ENCODE measurements at regions not wholly inside any gene's neighbourhood (a gene's known extent, or its start where the extent isn't known, plus 50 kb on each side); places are given as distances from the start of the nearest gene placed in this dataset.
"Not testable (repeated sequence)": the region's sequence is repeated elsewhere in the genome, so short reads cannot be mapped to it uniquely, and the experiment has no call there.

DNA sequence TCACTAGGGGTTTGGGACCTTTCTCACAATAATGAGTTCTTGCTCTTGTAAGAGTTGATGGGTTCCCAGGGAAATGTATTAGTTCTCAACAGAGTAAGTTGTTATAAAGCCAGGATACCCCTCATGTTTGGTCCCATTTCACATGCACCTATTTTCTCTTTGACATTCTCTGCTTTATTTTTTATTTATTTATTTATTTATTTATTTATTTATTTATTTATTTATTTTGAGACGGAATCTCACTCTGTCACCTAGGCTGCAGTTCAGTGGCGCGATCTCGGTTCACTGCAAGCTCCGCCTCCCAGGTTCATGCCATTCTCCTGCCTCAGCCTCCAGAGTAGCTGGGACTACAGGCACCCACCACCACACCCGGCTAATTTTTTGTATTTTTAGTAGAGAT lies 52.2 kb downstream of the ACTRT1 start:
- H3K4me1 ChIP-seq (ENCODE audit: insufficient read depth); DNase-seq (ENCODE audit: low spot score); H3K27ac Mint-ChIP-seq; H3K9me2 ChIP-seq (ENCODE audit: insufficient read depth); H3K27ac ChIP-seq (ENCODE audit: low read depth); H3K4me1 Mint-ChIP-seq; H3K27me3 ChIP-seq (ENCODE audit: insufficient read depth); H3K36me3 Mint-ChIP-seq (ENCODE audit: low read depth); H3K4me2 ChIP-seq; H3K79me2 ChIP-seq (replicated peaks; ENCODE audit: insufficient read depth); H3F3A ChIP-seq (replicated peaks; ENCODE audit: low read depth); H3K27me3 Mint-ChIP-seq (ENCODE audit: insufficient read depth, low read depth, poor library complexity); H3K4me3 ChIP-seq; H3K4me3 Mint-ChIP-seq; H3K36me3 ChIP-seq (ENCODE audit: insufficient read depth); H2AFZ ChIP-seq; H4K20me1 ChIP-seq (replicated peaks; ENCODE audit: insufficient read depth); ATAC-seq; H3K9me3 Mint-ChIP-seq: not testable (repeated sequence)

GRCh38 chrX:127963696-127964095 lies 88.5 kb downstream of the ACTRT1 start:
- H3K27me3 Mint-ChIP-seq (ENCODE audit: insufficient read depth, low read depth, poor library complexity) = peaks cover 2% of the 10 kb centered on the region
- DNase-seq (ENCODE audit: low spot score) = no peak
- TF ChIP-seq ZNF114 (CRISPR knock-in tag; IDR thresholded peaks at IDR 0.05) (no peak), NANOG (IDR thresholded peaks at IDR 0.05; ENCODE audit: borderline replicate concordance) (no peak), JUNB (IDR thresholded peaks at IDR 0.05; ENCODE audit: unreplicated experiment) (no peak), CTCF (conservative IDR thresholded peaks at IDR 0.05; ENCODE audit: low read depth in 2 of 2) (no peak), CREB1 (CRISPR knock-in tag; IDR thresholded peaks at IDR 0.05; ENCODE audit: low read depth) (no peak)
- TF ChIP-seq, protein P1, sequence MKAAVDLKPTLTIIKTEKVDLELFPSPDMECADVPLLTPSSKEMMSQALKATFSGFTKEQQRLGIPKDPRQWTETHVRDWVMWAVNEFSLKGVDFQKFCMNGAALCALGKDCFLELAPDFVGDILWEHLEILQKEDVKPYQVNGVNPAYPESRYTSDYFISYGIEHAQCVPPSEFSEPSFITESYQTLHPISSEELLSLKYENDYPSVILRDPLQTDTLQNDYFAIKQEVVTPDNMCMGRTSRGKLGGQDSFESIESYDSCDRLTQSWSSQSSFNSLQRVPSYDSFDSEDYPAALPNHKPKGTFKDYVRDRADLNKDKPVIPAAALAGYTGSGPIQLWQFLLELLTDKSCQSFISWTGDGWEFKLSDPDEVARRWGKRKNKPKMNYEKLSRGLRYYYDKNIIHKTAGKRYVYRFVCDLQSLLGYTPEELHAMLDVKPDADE (IDR thresholded peaks at IDR 0.05) = no peak
- no peak overlapping the region for H2AFZ ChIP-seq
- H3K27ac ChIP-seq (ENCODE audit: low read depth) = no peak overlapping the region
- no peaks in the 10 kb centered on the region for H3K79me2 ChIP-seq (replicated peaks; ENCODE audit: insufficient read depth)
- no peak overlapping the region for H3K4me3 ChIP-seq
- no peak overlapping the region for H3K4me3 Mint-ChIP-seq
- H3K9me3 Mint-ChIP-seq = peaks cover 18% of the 10 kb centered on the region; the same call in 2 of the 3 replicates
- H3K36me3 Mint-ChIP-seq (ENCODE audit: low read depth) = peaks cover 8% of the 10 kb centered on the region
- H3K4me1 Mint-ChIP-seq = no peaks in the 10 kb centered on the region
- H3K27ac Mint-ChIP-seq = no peak overlapping the region
- no peaks in the 10 kb centered on the region for H3K4me1 ChIP-seq (ENCODE audit: insufficient read depth)
- H3K9me2 ChIP-seq (ENCODE audit: insufficient read depth) = no peaks in the 10 kb centered on the region
- H4K20me1 ChIP-seq (replicated peaks; ENCODE audit: insufficient read depth) = no peaks in the 10 kb centered on the region
- ATAC-seq = no peak
- no peaks in the 10 kb centered on the region for H3F3A ChIP-seq (replicated peaks; ENCODE audit: low read depth)
- no peaks in the 10 kb centered on the region for H3K36me3 ChIP-seq (ENCODE audit: insufficient read depth)
- H3K27me3 ChIP-seq (ENCODE audit: insufficient read depth) = no peaks in the 10 kb centered on the region
- H3K4me2 ChIP-seq = no peak overlapping the region

GRCh38 chrX:127947450-127947849 lies 104.8 kb downstream of the ACTRT1 start:
- Histone ChIP-seq H3K27me3 (ENCODE audit: insufficient read depth) (no peaks in the 10 kb centered on the region), H3K4me1 (ENCODE audit: insufficient read depth) (no peaks in the 10 kb centered on the region; the same call in 1 of the 2 replicates), H3F3A (replicated peaks; ENCODE audit: low read depth) (no peaks in the 10 kb centered on the region), H3K36me3 (ENCODE audit: insufficient read depth) (no peaks in the 10 kb centered on the region), H2AFZ (no peak overlapping the region), H4K20me1 (replicated peaks; ENCODE audit: insufficient read depth) (no peaks in the 10 kb centered on the region), H3K4me3 (no peak overlapping the region), H3K27ac (ENCODE audit: low read depth) (no peak overlapping the region), H3K4me2 (no peak overlapping the region), H3K79me2 (replicated peaks; ENCODE audit: insufficient read depth) (no peaks in the 10 kb centered on the region), H3K9me2 (ENCODE audit: insufficient read depth) (no peaks in the 10 kb centered on the region)
- H3K27ac Mint-ChIP-seq = no peak overlapping the region
- DNase-seq (ENCODE audit: low spot score) (no peak), ATAC-seq (no peak)
- H3K4me3 Mint-ChIP-seq = no peak overlapping the region
- no peaks in the 10 kb centered on the region for H3K27me3 Mint-ChIP-seq (ENCODE audit: insufficient read depth, low read depth, poor library complexity)
- no peaks in the 10 kb centered on the region for H3K9me3 Mint-ChIP-seq
- H3K36me3 Mint-ChIP-seq (ENCODE audit: low read depth) = no peaks in the 10 kb centered on the region
- H3K4me1 Mint-ChIP-seq = peaks cover 13% of the 10 kb centered on the region
- TF ChIP-seq STAT1 (IDR thresholded peaks at IDR 0.05; ENCODE audit: unreplicated experiment) (no peak), POLR2AphosphoS5 (IDR thresholded peaks at IDR 0.05; ENCODE audit: low read depth) (no peak), EZH2phosphoT487 (IDR thresholded peaks at IDR 0.05; ENCODE audit: unreplicated experiment) (no peak), REST (IDR thresholded peaks at IDR 0.05; ENCODE audit: unreplicated experiment) (no peak), NANOG (IDR thresholded peaks at IDR 0.05; ENCODE audit: borderline replicate concordance) (no peak), EZH2 (IDR thresholded peaks at IDR 0.05; ENCODE audit: low read depth, unreplicated experiment) (no peak), CREB1 (CRISPR knock-in tag; IDR thresholded peaks at IDR 0.05; ENCODE audit: low read depth) (no peak), ZNF114 (CRISPR knock-in tag; IDR thresholded peaks at IDR 0.05) (no peak)
- TF ChIP-seq, protein P1 (IDR thresholded peaks at IDR 0.05) = no peak

Data from GM23338 (cell line).